Mesothelial cell of epicardium (in vitro differentiated cells): ENCODE measurements at regions not wholly inside any gene's neighbourhood (a gene's known extent, or its start where the extent isn't known, plus 50 kb on each side); places are given as distances from the start of the nearest gene placed in this dataset.

ENCODE experiments used
- DNase-seq, 2 experiments: peaks; one replicate each; pipeline ENCODE4 v3.0.0; 2021; ENCODE audit warnings: low spot score in 2 of 2; ENCODE audit not compliant: unreplicated experiment in 2 of 2
- H3K27ac Mint-ChIP-seq: 2 replicates; pipeline ENCODE4 v1.8.0; 2021; ENCODE audit warnings: mixed read lengths
- H3K27me3 Mint-ChIP-seq: 2 replicates; pipeline ENCODE4 v1.8.0; 2021; ENCODE audit warnings: low read depth, mixed read lengths
- H3K36me3 Mint-ChIP-seq: 2 replicates; pipeline ENCODE4 v1.8.0; 2021; ENCODE audit warnings: mixed read lengths
- H3K4me1 Mint-ChIP-seq: 2 replicates; pipeline ENCODE4 v1.8.0; 2021; ENCODE audit warnings: mixed read lengths
- H3K4me3 Mint-ChIP-seq: 2 replicates; pipeline ENCODE4 v1.8.0; 2021; ENCODE audit warnings: mild to moderate bottlenecking, moderate library complexity, mixed read lengths
- H3K9me3 Mint-ChIP-seq: 2 replicates; pipeline ENCODE4 v1.8.0; 2021; ENCODE audit warnings: mixed read lengths
- TF ChIP-seq, protein P1 (sequence below): fragments of 200-600 bp; sonication (generic); IDR thresholded peaks from one replicate; pipeline ENCODE4 v1.5.0; 2021; ENCODE audit warnings: antibody characterized with exemption; ENCODE audit not compliant: unreplicated experiment

DNA sequence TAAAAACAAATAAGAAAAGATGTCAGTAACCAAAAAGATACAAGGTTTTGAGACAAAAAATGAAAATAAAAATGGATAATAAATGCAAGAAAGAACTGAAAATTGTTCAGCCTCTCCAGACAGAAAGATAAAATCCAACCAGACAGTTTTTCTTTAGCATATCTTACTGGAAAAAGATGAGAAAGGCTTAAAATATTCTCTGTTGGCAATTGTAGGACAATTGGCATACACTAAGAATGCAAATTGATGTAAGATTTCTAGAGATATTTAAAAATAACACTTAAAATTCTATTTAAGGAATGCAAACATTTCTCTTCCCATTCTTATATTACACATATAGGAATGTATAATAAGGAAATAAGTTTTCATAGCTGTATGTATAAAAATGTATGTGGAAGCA lies 590.6 kb downstream of the DSC3 start:
- H3K27me3 Mint-ChIP-seq: no peaks in the 10 kb centered on the region
- no peak overlapping the region for H3K27ac Mint-ChIP-seq
- H3K4me3 Mint-ChIP-seq: no peak overlapping the region
- DNase-seq: no peak
- H3K9me3 Mint-ChIP-seq: no peaks in the 10 kb centered on the region
- peaks cover 7% of the 10 kb centered on the region for H3K4me1 Mint-ChIP-seq
- no peaks in the 10 kb centered on the region for H3K36me3 Mint-ChIP-seq
- TF ChIP-seq, protein P1, sequence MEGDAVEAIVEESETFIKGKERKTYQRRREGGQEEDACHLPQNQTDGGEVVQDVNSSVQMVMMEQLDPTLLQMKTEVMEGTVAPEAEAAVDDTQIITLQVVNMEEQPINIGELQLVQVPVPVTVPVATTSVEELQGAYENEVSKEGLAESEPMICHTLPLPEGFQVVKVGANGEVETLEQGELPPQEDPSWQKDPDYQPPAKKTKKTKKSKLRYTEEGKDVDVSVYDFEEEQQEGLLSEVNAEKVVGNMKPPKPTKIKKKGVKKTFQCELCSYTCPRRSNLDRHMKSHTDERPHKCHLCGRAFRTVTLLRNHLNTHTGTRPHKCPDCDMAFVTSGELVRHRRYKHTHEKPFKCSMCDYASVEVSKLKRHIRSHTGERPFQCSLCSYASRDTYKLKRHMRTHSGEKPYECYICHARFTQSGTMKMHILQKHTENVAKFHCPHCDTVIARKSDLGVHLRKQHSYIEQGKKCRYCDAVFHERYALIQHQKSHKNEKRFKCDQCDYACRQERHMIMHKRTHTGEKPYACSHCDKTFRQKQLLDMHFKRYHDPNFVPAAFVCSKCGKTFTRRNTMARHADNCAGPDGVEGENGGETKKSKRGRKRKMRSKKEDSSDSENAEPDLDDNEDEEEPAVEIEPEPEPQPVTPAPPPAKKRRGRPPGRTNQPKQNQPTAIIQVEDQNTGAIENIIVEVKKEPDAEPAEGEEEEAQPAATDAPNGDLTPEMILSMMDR: no peak

DNA sequence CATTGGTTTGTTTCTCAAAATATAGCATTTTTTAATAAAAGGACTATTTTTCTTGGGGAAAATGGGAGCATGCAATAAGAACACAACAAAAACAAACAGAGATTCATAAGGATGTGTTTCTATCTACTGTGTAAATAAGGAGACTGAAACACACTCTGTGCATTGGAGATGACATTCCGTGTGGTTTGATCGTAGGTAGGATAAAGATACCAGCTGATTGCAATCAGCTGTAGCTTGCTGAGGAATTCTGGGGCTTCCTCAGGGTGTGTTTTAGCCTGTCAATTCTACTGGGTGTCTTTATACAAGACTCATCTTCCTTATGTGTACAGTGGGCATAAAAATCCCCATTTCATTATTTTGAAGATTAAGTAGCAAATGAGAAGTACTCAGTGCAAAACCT lies 591.6 kb downstream of the DSC3 start:
- DNase-seq: no peak
- H3K27ac Mint-ChIP-seq: no peak overlapping the region
- TF ChIP-seq, protein P1: no peak
- H3K4me1 Mint-ChIP-seq: peaks cover 9% of the 10 kb centered on the region
- H3K27me3 Mint-ChIP-seq: no peaks in the 10 kb centered on the region
- H3K9me3 Mint-ChIP-seq: no peaks in the 10 kb centered on the region
- H3K4me3 Mint-ChIP-seq: no peak overlapping the region
- H3K36me3 Mint-ChIP-seq: no peaks in the 10 kb centered on the region

DNA sequence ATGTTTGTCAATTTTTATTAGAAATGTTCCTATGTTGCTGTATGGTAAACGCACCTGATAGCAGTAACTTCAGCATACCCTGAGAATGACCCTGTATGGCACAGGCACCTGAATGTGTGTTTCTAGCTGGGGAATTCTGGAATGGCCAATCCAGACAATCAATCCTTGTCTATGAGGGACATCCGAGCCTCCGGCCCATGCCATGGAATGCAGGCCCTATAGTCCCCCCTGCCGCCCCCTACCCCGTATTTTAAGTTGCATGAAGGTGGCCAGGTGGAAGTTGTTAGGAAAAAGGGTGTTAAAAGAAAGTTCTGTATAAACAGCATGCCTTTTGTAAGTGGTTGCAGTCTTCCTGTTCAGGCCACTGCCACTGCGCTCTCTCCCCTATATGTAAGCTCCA lies 595.9 kb downstream of the DSC3 start:
- H3K27ac Mint-ChIP-seq: no peak overlapping the region
- H3K4me3 Mint-ChIP-seq: no peak overlapping the region
- peaks cover 6% of the 10 kb centered on the region for H3K9me3 Mint-ChIP-seq
- no peaks in the 10 kb centered on the region for H3K36me3 Mint-ChIP-seq
- no peak for DNase-seq
- H3K27me3 Mint-ChIP-seq: no peaks in the 10 kb centered on the region
- TF ChIP-seq, protein P1: no peak
- peaks cover 6% of the 10 kb centered on the region for H3K4me1 Mint-ChIP-seq

DNA sequence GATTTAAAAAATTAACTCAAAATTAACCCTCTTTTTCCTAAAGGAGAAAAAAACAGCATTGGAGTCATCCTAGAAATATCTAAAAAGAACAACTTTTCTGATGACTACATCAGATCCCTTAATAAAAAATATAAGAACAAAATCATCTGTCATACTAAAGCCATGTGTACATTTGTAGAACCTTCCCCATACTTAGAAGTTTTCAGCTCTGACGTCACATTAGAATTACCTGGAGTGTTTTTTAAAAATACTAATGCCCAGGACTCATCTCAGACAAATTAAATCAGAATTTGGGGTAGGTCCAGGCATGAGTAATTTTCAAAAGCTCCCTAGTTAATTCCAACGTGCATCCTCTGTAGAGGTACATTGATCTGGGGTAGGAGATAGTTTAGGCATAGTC lies 598.0 kb downstream of the DSC3 start:
- DNase-seq: no peak
- no peak overlapping the region for H3K27ac Mint-ChIP-seq

DNA sequence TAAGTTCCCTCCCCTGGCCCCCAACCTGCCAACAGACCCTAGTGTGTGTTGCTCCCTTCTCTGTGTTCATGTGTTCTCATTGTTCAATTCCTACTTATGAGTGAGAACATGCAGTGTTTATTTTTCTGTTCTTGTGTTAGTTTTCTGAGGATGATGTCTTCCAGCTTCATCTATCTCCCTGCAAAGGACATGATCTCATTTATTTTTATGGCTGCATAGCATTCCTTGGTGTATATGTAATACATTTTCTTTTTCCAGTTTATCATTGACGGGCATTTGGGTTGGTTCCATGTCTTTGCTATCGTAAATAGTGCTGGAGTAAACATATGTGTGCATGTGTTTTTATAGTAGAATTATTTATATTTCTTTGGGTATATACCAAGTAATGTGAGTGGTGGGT lies 602.2 kb downstream of the DSC3 start:
- Mint-ChIP-seq H3K4me1 (no peaks in the 10 kb centered on the region), H3K27ac (no peak overlapping the region), H3K36me3 (no peaks in the 10 kb centered on the region), H3K4me3 (no peak overlapping the region), H3K9me3 (peaks cover 13% of the 10 kb centered on the region), H3K27me3 (no peaks in the 10 kb centered on the region)
- no peak for DNase-seq
- TF ChIP-seq, protein P1: no peak

More for the DNA sequence above, 598.0 kb downstream of the DSC3 start:
- Mint-ChIP-seq H3K36me3 (no peaks in the 10 kb centered on the region), H3K4me3 (no peak overlapping the region), H3K27me3 (no peaks in the 10 kb centered on the region), H3K4me1 (peaks cover 2% of the 10 kb centered on the region), H3K9me3 (peaks cover 13% of the 10 kb centered on the region)
- TF ChIP-seq, protein P1: no peak

DNA sequence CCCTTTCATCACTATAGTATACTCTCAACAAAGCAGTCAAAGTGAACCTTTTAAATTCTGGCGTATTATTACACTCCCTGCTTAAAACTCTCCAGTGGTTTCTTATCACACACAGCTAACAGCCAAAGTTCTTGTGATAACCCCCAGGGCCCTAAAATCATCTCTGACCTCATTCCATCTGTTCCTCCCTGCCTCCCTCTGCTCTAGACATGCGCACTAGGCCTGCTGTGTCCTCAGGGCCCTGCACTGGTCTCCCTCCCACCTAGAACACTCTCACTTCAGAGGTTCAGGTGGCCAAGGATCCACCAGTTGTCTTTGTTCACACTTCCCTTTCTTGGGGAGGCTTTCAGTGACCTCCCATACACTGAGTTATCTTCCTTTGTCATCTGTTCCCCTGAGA lies 603.4 kb downstream of the DSC3 start:
- H3K36me3 Mint-ChIP-seq: no peaks in the 10 kb centered on the region
- peaks cover 13% of the 10 kb centered on the region for H3K9me3 Mint-ChIP-seq
- H3K27me3 Mint-ChIP-seq: no peaks in the 10 kb centered on the region

More for the DNA sequence above, 603.4 kb downstream of the DSC3 start:
- TF ChIP-seq, protein P1: no peak
- H3K4me1 Mint-ChIP-seq: no peaks in the 10 kb centered on the region
- no peak overlapping the region for H3K4me3 Mint-ChIP-seq
- H3K27ac Mint-ChIP-seq: no peak overlapping the region
- DNase-seq: no peak
